Ectodermal cell (in vitro differentiated cells): ENCODE measurements at regions not wholly inside any gene's neighbourhood (a gene's known extent, or its start where the extent isn't known, plus 50 kb on each side); places are given as distances from the start of the nearest gene placed in this dataset.

Experiments used
- H3K27ac ChIP-seq: 2 replicates; pipeline ENCODE4 v1.7.0; 2013; ENCODE audit warnings: mild to moderate bottlenecking, low read depth, low read length; ENCODE audit not compliant: insufficient read depth, poor library complexity, severe bottlenecking
- H3K27me3 ChIP-seq: 2 replicates; pipeline ENCODE4 v1.7.0; 2013; ENCODE audit warnings: mild to moderate bottlenecking, low read length; ENCODE audit not compliant: insufficient read depth, control insufficient read depth, poor library complexity, severe bottlenecking
- H3K36me3 ChIP-seq: one replicate; pipeline ENCODE4 v1.7.0; 2013; ENCODE audit warnings: low read length; ENCODE audit not compliant: control insufficient read depth, insufficient read depth
- H3K4me1 ChIP-seq: one replicate; pipeline ENCODE4 v1.7.0; 2013; ENCODE audit warnings: low read length; ENCODE audit not compliant: control insufficient read depth, insufficient read depth
- H3K4me3 ChIP-seq: 2 replicates; pipeline ENCODE4 v1.7.0; 2013; ENCODE audit warnings: low read depth, low read length, control low read depth; ENCODE audit not compliant: insufficient read depth
- H3K9me3 ChIP-seq: 2 replicates; pipeline ENCODE4 v1.7.0; 2013; ENCODE audit warnings: mild to moderate bottlenecking, low read length, moderate library complexity; ENCODE audit not compliant: control insufficient read depth
- WGBS, 2 experiments: methylation state at CpG; one replicate each; pipeline ENCODE4 v1.1.7; 2013; ENCODE audit warnings: missing lambda C conversion rate in 2 of 2; 5-methylcytosine and 5-hydroxymethylcytosine counted together

- Histone ChIP-seq H3K4me3 (no peak overlapping the region), H3K36me3 (no peaks in the 10 kb centered on the region), H3K27ac (no peak overlapping the region), H3K9me3 (no peaks in the 10 kb centered on the region), H3K4me1 (peaks cover 1% of the 10 kb centered on the region), H3K27me3 (no peaks in the 10 kb centered on the region)
- WGBS, 2 experiments, result 90 to 92% methylated on average over 6 of the region's 6 CpGs
These were observed 74.8 kb upstream of the NECTIN1 start for GRCh38 chr11:119803726-119804294.

DNA sequence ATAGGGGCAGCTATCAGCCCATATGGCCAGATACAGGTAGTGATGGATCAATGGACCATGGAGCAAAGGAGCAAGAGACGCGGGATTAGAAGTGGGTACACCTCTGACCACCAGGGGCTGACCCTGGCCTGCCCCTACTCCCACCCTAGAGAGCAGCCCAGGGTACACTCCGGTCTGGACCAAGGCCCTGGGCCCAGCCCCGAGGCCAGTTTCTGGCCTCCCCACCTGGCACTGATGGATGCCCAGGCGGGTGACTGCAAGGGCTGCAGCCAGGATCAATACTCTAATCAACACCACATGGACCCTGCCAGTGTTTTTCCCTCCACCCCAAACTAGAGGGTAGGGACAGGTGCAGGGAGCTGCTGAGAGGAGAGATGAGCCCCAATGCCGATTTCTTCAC is 74.1 kb upstream of the NECTIN1 start:
- Histone ChIP-seq H3K36me3 (no peaks in the 10 kb centered on the region), H3K9me3 (no peaks in the 10 kb centered on the region), H3K4me3 (no peak overlapping the region), H3K27me3 (no peaks in the 10 kb centered on the region), H3K27ac (no peak overlapping the region), H3K4me1 (peaks cover 8% of the 10 kb centered on the region)
- WGBS, 2 experiments, result 76% methylated on average over 6 of the region's 6 CpGs

DNA sequence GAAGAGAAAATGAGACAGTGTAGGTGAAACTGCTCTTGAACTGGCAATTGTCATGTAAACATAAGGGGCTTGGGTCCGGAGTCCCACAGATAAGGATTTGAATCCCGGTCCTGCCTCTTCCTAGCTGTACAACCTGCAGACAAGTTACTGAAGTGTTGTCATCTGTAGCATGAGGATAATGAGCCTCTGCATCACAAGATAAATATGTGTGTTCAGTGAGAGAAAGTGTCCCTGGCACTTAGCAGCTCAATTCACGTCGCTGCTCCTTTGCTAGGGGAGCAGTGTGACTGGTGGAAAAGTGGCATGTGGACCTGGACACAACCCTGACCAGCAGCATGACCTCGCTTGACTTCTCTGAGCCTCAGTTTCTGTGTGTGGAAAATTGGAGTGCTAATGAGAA is 73.7 kb upstream of the NECTIN1 start:
- H3K4me1 ChIP-seq, result peaks cover 11% of the 10 kb centered on the region
- H3K27me3 ChIP-seq, result no peaks in the 10 kb centered on the region
- WGBS, 2 experiments, result 88 to 89% methylated on average over 5 of the region's 5 CpGs
- H3K36me3 ChIP-seq, result no peaks in the 10 kb centered on the region
- no peak overlapping the region for H3K4me3 ChIP-seq
- no peaks in the 10 kb centered on the region for H3K9me3 ChIP-seq
- H3K27ac ChIP-seq, result no peak overlapping the region

DNA sequence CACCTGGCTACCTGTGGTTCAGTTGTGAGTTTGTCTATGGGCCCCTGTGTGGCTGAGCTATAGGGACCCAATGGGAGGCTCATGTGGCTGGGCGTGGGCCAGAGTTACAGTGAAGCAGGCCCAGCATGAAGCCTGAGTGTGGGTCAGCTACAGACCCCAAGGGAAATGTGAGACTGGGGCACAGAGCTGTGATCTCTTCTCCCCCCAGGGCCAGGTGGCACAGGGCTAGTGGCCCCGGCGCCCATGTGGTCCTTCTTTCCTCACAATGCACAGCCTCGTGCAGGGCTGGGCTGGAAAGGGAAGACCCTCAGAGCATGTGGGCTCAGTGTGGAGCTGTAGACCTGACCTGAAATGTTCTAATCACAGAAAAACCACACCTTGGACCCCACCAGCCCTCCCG is 71.6 kb upstream of the NECTIN1 start:
- 88 to 89% methylated on average over 5 of the region's 5 CpGs for WGBS, 2 experiments
- Histone ChIP-seq H3K36me3 (no peaks in the 10 kb centered on the region), H3K27me3 (no peaks in the 10 kb centered on the region)

GRCh38 chr11:119800171-119800570 is 71.2 kb upstream of the NECTIN1 start:
- H3K4me3 ChIP-seq, result no peak overlapping the region
- peaks cover 34% of the 10 kb centered on the region for H3K4me1 ChIP-seq
- 90 to 91% methylated on average over 2 of the region's 2 CpGs for WGBS, 2 experiments
- peaks cover 3% of the 10 kb centered on the region for H3K27me3 ChIP-seq
- no peaks in the 10 kb centered on the region for H3K36me3 ChIP-seq
- no peak overlapping the region for H3K27ac ChIP-seq
- no peaks in the 10 kb centered on the region for H3K9me3 ChIP-seq

More for the DNA sequence above, 71.6 kb upstream of the NECTIN1 start:
- Histone ChIP-seq H3K4me3 (no peak overlapping the region), H3K4me1 (peaks cover 30% of the 10 kb centered on the region), H3K9me3 (no peaks in the 10 kb centered on the region), H3K27ac (no peak overlapping the region)

DNA sequence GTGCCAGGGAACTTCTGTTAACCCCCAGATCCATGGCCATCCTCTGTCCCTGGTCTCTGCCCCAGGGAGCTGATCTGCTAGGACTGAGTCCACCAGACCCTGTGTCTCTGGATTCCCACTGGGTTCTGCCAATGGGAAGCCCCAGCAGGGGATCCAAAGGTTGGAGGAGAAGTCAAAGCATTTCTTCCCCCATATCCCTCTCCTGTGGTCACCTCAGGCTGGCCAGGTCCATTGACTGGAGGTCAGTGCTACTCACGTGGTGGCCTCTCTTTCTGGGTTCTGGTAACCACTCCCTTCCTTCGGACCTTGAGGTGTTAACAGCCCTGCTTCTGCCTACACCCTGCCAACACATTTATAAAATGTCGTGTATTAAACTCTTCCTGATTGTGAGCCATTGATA is 69.7 kb upstream of the NECTIN1 start:
- H3K4me1 ChIP-seq, result peaks cover 45% of the 10 kb centered on the region
- H3K36me3 ChIP-seq, result no peaks in the 10 kb centered on the region
- H3K4me3 ChIP-seq, result no peak overlapping the region
- no peaks in the 10 kb centered on the region for H3K9me3 ChIP-seq
- 95 to 96% methylated on average over 3 of the region's 3 CpGs for WGBS, 2 experiments
- peaks cover 18% of the 10 kb centered on the region for H3K27me3 ChIP-seq
- no peak overlapping the region for H3K27ac ChIP-seq

GRCh38 chr11:119797736-119798135 is 68.7 kb upstream of the NECTIN1 start:
- Histone ChIP-seq H3K36me3 (no peaks in the 10 kb centered on the region), H3K4me1 (peaks cover 54% of the 10 kb centered on the region), H3K27me3 (peaks cover 26% of the 10 kb centered on the region), H3K27ac (peak overlapping the region; percentile 89), H3K4me3 (no peak overlapping the region), H3K9me3 (no peaks in the 10 kb centered on the region)
- 49 to 53% methylated on average over 4 of the region's 4 CpGs for WGBS, 2 experiments

DNA sequence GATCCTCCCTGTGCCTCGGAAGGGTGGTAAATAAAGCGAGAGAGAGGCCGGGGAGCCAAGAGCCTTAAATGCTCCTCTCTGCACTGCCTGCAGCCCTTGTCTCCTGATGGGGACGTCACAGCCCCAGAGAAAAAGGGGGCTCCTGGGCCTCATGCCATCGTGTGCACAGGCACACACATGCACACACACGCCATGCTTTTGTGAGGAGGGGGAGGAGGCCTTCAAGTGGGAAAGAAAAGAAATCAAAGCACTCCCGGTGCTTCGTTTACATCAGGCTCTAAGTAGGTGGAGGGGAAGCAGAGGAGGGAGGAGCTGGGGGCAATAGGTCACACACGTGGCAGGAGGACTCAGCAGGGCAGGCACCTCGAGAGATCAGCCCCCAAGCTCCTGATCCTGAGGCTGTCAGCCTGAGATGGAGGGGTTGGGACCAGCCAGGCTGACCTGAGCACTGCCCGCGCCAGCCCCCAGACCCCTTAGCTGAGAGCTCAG is 68.2 kb upstream of the NECTIN1 start:
- Histone ChIP-seq H3K27ac (peak overlapping the region; percentile 89), H3K9me3 (no peaks in the 10 kb centered on the region), H3K27me3 (peaks cover 30% of the 10 kb centered on the region), H3K36me3 (no peaks in the 10 kb centered on the region), H3K4me3 (no peak overlapping the region), H3K4me1 (peaks cover 58% of the 10 kb centered on the region)
- WGBS, 2 experiments, result 2 to 3% methylated on average over 12 of the region's 12 CpGs

DNA sequence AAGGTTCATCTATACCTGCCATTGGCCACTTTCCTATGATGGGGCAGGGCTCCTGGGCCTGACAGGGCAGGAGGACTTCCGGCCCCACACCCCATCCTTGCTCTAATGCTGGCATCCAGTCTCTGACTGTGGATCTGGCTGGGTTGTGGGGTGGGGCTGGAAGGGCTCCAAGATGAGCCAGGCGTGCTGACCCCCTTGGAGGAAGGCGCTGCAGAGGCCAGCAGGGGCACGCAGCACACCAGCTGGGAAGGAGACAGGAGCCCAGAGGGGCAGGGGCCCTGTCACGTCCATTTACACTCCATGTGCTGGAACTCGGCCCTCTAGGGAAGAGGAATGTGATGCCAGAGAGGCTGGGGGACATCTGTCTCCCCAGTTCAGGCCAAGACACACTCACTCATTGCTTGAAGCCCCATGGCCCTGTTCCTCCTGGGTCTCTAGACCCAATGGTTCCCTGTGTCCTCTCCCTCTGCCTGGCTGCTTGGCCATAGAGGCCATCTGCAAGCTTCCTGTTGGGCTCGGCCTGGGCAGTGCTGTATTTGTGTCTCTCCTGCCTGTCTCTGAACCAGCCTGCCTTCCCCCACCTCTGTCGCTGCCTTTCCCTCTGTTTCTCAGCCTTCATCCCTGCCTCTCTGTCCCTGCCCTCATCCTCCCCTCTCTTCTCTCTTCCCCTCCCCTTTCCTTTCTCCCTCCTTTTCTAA is 67.5 kb upstream of the NECTIN1 start:
- Histone ChIP-seq H3K27ac (peak overlapping the region; percentile 89), H3K27me3 (peaks cover 30% of the 10 kb centered on the region), H3K4me1 (peaks cover 64% of the 10 kb centered on the region), H3K4me3 (no peak overlapping the region), H3K36me3 (no peaks in the 10 kb centered on the region), H3K9me3 (no peaks in the 10 kb centered on the region)
- 55 to 57% methylated on average over 8 of the region's 8 CpGs for WGBS, 2 experiments

GRCh38 chr11:119795690-119796089 is 66.7 kb upstream of the NECTIN1 start:
- H3K36me3 ChIP-seq, result no peaks in the 10 kb centered on the region
- WGBS, 2 experiments, result 76 to 78% methylated on average over 5 of the region's 5 CpGs
- no peaks in the 10 kb centered on the region for H3K9me3 ChIP-seq
- no peak overlapping the region for H3K27ac ChIP-seq
- peaks cover 71% of the 10 kb centered on the region for H3K4me1 ChIP-seq
- no peak overlapping the region for H3K4me3 ChIP-seq
- H3K27me3 ChIP-seq, result peaks cover 30% of the 10 kb centered on the region
